SK-N-SH treated with all-trans-retinoic acid at 6 μM for 48 hours (cell line): ENCODE measurements at regions not wholly inside any gene's neighbourhood (a gene's known extent, or its start where the extent isn't known, plus 50 kb on each side); places are given as distances from the start of the nearest gene placed in this dataset.

Source experiments
- ATAC-seq: fragments of 200-7000 bp; cut with Tn5 transposase; 3 replicates; pipeline ENCODE4 v1.9.1; 2020; ENCODE audit warnings: mild to moderate bottlenecking, moderate library complexity
- ARNTL ChIP-seq: fragments of 450-650 bp; formaldehyde crosslinking; IDR thresholded peaks from 2 replicates; pipeline ENCODE4 v1.5.0; 2020; ENCODE audit warnings: low read depth, mild to moderate bottlenecking, moderate library complexity, borderline replicate concordance
- BACH2 ChIP-seq: fragments of 250-450 bp; sonication (Bioruptor Pico); IDR thresholded peaks from 2 replicates; pipeline ENCODE4 v1.9.0; 2021; ENCODE audit warnings: mild to moderate bottlenecking, borderline replicate concordance
- CSDC2 ChIP-seq: fragments of 250-450 bp; sonication (Bioruptor Pico); IDR thresholded peaks from 2 replicates; pipeline ENCODE4 v1.5.0; 2020; ENCODE audit warnings: mild to moderate bottlenecking, moderate library complexity
- CSRNP3 ChIP-seq: fragments of 250-450 bp; sonication (Bioruptor Pico); IDR thresholded peaks from 2 replicates; pipeline ENCODE4 v1.5.1; 2021; ENCODE audit warnings: mild to moderate bottlenecking, moderate library complexity
- ESRRG ChIP-seq: fragments of 250-450 bp; sonication (Bioruptor Pico); IDR thresholded peaks from 2 replicates; pipeline ENCODE4 v1.6.1; 2021; ENCODE audit warnings: mild to moderate bottlenecking
- GLIS3 ChIP-seq: fragments of 250-450 bp; sonication (Bioruptor Pico); IDR thresholded peaks from 2 replicates; pipeline ENCODE4 v1.5.0; 2020; ENCODE audit warnings: mild to moderate bottlenecking, moderate library complexity
- ISL1 ChIP-seq: fragments of 250-450 bp; sonication (Bioruptor Pico); IDR thresholded peaks from 2 replicates; pipeline ENCODE4 v2.1.2; 2022; ENCODE audit warnings: mild to moderate bottlenecking, moderate library complexity
- OSR1 ChIP-seq: fragments of 250-450 bp; sonication (Bioruptor Pico); IDR thresholded peaks from 2 replicates; pipeline ENCODE4 v1.8.0; 2022; ENCODE audit warnings: moderate library complexity, mild to moderate bottlenecking, inconsistent platforms
- PPARA ChIP-seq: fragments of 250-450 bp; sonication (Bioruptor Pico); IDR thresholded peaks from 2 replicates; pipeline ENCODE4 v1.5.0; 2020; ENCODE audit warnings: mild to moderate bottlenecking, borderline replicate concordance
- RARB ChIP-seq: fragments of 250-450 bp; sonication (Bioruptor Pico); IDR thresholded peaks from 2 replicates; pipeline ENCODE4 v1.8.0; 2021; ENCODE audit warnings: mild to moderate bottlenecking, moderate library complexity
- SNAI2 ChIP-seq: fragments of 250-450 bp; sonication (Bioruptor Pico); IDR thresholded peaks from 2 replicates; pipeline ENCODE4 v1.5.0; 2020; ENCODE audit warnings: mild to moderate bottlenecking, moderate library complexity
- TCF4 ChIP-seq: fragments of 250-450 bp; sonication (Bioruptor Pico); IDR thresholded peaks from 2 replicates; pipeline ENCODE4 v1.8.0; 2021; ENCODE audit warnings: mild to moderate bottlenecking, moderate library complexity, borderline replicate concordance
- TOX ChIP-seq: fragments of 250-450 bp; sonication (Bioruptor Pico); IDR thresholded peaks from 2 replicates; pipeline ENCODE4 v1.8.0; 2021; ENCODE audit warnings: mild to moderate bottlenecking, moderate library complexity, borderline replicate concordance
- ZFP3 ChIP-seq: fragments of 250-450 bp; sonication (Bioruptor Pico); IDR thresholded peaks from 2 replicates; pipeline ENCODE4 v1.5.0; 2020; ENCODE audit warnings: mild to moderate bottlenecking, moderate library complexity
- ZFP30 ChIP-seq: fragments of 450-650 bp; formaldehyde crosslinking; IDR thresholded peaks from 2 replicates; pipeline ENCODE4 v1.5.0; 2022; ENCODE audit warnings: mild to moderate bottlenecking, moderate library complexity
- ZNF70 ChIP-seq: fragments of 450-650 bp; formaldehyde crosslinking; IDR thresholded peaks from 2 replicates; pipeline ENCODE4 v1.5.0; 2020; ENCODE audit warnings: mild to moderate bottlenecking, moderate library complexity
- ZNF8 ChIP-seq: fragments of 450-650 bp; formaldehyde crosslinking; IDR thresholded peaks from 2 replicates; pipeline ENCODE4 v1.5.0; 2020; ENCODE audit warnings: mild to moderate bottlenecking, moderate library complexity
- TF ChIP-seq, protein P1 (sequence below): fragments of 250-450 bp; sonication (Bioruptor Pico); IDR thresholded peaks from 2 replicates; pipeline ENCODE4 v1.8.0; 2021; ENCODE audit warnings: low read depth, mild to moderate bottlenecking, moderate library complexity, borderline replicate concordance
- TF ChIP-seq, protein P2 (sequence below): fragments of 250-450 bp; sonication (Bioruptor Pico); IDR thresholded peaks from 2 replicates; pipeline ENCODE4 v1.5.0; 2020; ENCODE audit warnings: mild to moderate bottlenecking, moderate library complexity
- TF ChIP-seq, protein P3 (sequence below): fragments of 250-450 bp; sonication (Bioruptor Pico); IDR thresholded peaks from 2 replicates; pipeline ENCODE4 v1.8.0; 2020; ENCODE audit warnings: mild to moderate bottlenecking, moderate library complexity, borderline replicate concordance

DNA sequence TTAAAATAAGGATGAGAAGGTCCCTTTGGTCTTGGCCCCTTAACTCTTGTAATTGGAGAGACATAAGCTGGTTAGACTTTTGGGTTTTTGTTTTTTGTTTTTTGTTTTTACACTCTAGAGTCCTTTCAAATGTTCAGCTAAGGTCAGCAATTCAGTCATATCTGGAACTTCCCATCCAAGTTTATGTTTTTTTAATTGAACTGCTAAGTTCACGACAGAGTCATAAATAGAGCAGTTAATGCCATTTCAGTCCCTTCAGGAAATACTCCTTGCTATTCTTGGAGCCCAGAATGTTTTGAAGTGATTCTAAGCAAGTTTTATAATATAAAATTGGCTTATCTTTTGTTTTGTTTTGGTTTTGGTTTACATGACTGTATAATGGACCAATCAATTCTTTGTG, 329.4 kb upstream of the PABPC4L start:
- ATAC-seq: no peak
- TF ChIP-seq, protein P1, sequence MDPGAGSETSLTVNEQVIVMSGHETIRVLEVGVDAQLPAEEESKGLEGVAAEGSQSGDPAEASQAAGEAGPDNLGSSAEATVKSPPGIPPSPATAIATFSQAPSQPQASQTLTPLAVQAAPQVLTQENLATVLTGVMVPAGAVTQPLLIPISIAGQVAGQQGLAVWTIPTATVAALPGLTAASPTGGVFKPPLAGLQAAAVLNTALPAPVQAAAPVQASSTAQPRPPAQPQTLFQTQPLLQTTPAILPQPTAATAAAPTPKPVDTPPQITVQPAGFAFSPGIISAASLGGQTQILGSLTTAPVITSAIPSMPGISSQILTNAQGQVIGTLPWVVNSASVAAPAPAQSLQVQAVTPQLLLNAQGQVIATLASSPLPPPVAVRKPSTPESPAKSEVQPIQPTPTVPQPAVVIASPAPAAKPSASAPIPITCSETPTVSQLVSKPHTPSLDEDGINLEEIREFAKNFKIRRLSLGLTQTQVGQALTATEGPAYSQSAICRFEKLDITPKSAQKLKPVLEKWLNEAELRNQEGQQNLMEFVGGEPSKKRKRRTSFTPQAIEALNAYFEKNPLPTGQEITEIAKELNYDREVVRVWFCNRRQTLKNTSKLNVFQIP (CRISPR knock-in tag): no peak
- TF ChIP-seq, protein P2, sequence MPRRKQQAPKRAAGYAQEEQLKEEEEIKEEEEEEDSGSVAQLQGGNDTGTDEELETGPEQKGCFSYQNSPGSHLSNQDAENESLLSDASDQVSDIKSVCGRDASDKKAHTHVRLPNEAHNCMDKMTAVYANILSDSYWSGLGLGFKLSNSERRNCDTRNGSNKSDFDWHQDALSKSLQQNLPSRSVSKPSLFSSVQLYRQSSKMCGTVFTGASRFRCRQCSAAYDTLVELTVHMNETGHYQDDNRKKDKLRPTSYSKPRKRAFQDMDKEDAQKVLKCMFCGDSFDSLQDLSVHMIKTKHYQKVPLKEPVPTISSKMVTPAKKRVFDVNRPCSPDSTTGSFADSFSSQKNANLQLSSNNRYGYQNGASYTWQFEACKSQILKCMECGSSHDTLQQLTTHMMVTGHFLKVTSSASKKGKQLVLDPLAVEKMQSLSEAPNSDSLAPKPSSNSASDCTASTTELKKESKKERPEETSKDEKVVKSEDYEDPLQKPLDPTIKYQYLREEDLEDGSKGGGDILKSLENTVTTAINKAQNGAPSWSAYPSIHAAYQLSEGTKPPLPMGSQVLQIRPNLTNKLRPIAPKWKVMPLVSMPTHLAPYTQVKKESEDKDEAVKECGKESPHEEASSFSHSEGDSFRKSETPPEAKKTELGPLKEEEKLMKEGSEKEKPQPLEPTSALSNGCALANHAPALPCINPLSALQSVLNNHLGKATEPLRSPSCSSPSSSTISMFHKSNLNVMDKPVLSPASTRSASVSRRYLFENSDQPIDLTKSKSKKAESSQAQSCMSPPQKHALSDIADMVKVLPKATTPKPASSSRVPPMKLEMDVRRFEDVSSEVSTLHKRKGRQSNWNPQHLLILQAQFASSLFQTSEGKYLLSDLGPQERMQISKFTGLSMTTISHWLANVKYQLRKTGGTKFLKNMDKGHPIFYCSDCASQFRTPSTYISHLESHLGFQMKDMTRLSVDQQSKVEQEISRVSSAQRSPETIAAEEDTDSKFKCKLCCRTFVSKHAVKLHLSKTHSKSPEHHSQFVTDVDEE (CRISPR knock-in tag): no peak
- TF ChIP-seq BACH2 (no peak), ZFP30 (no peak), RARB (no peak)

DNA sequence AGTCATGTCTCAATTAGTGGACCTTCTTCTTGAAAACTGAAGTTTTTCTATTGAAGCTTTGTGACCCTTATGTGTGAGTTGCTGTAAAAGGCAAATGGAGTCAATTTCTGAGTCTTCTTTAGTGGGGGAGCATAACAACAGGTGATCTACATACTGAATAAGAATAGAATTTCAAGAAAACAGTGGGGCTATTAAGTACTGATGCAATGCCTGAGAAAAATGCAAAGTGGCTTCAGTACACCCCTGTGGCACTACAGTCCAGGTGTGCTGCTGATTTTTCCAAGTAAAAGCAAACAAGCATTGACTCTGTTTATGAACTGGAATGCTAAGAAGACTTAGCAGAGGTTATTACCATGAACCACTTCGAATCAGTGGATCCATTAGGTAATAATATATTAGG, 328.0 kb upstream of the PABPC4L start:
- ATAC-seq: no peak
- TF ChIP-seq BACH2: no peak

- TF ChIP-seq TCF4 (CRISPR knock-in tag) (no peak), SNAI2 (CRISPR knock-in tag) (no peak), RARB (no peak), ARNTL (CRISPR knock-in tag) (no peak), GLIS3 (CRISPR knock-in tag) (no peak), ISL1 (CRISPR knock-in tag) (no peak), TOX (no peak), CSRNP3 (CRISPR knock-in tag) (no peak), ZFP3 (no peak), PPARA (CRISPR knock-in tag) (no peak), ESRRG (CRISPR knock-in tag) (no peak), CSDC2 (no peak), OSR1 (CRISPR knock-in tag) (no peak), ZNF8 (no peak), ZNF70 (CRISPR knock-in tag) (no peak)
- TF ChIP-seq, protein P2 (CRISPR knock-in tag): no peak
- TF ChIP-seq, protein P3, sequence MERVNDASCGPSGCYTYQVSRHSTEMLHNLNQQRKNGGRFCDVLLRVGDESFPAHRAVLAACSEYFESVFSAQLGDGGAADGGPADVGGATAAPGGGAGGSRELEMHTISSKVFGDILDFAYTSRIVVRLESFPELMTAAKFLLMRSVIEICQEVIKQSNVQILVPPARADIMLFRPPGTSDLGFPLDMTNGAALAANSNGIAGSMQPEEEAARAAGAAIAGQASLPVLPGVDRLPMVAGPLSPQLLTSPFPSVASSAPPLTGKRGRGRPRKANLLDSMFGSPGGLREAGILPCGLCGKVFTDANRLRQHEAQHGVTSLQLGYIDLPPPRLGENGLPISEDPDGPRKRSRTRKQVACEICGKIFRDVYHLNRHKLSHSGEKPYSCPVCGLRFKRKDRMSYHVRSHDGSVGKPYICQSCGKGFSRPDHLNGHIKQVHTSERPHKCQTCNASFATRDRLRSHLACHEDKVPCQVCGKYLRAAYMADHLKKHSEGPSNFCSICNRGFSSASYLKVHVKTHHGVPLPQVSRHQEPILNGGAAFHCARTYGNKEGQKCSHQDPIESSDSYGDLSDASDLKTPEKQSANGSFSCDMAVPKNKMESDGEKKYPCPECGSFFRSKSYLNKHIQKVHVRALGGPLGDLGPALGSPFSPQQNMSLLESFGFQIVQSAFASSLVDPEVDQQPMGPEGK (CRISPR knock-in tag): no peak
- ATAC-seq: no peak
Observed at GRCh38 chr4:134518574-134519217, 317.1 kb upstream of the PABPC4L start.
